ENCODE measurements at regions not wholly inside any gene's neighbourhood (a gene's known extent, or its start where the extent isn't known, plus 50 kb on each side); places are given as distances from the start of the nearest gene placed in this dataset.

- no peak for DNase-seq (ENCODE audit: low spot score)
Observed at GRCh38 chr1:116232989-116233514, 121.9 kb downstream of the MAB21L3 start.

- DNase-seq (ENCODE audit: low spot score), result no peak
Observed at GRCh38 chr1:116234429-116234828, 123.2 kb downstream of the MAB21L3 start.

DNA sequence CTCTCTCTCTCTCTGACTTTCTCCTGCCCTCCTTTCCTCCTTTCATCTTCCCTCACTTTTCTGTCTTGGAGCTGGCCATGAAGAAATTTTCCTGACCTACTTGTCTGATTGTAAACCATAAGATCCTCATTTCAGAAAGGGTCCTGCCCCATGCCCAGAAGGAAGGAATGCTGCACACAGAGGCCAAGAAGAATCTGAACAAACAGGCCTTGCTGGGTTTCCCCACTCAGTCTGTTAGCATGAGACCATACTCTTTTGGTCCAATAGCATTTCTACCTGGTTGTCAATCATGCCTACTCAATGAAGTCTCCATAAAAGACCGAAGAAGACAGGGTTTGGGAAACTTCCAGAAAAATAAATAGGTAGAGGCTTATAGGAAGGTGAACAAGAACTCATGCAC is 128.7 kb downstream of the MAB21L3 start:
- no peak for DNase-seq (ENCODE audit: low spot score)

DNA sequence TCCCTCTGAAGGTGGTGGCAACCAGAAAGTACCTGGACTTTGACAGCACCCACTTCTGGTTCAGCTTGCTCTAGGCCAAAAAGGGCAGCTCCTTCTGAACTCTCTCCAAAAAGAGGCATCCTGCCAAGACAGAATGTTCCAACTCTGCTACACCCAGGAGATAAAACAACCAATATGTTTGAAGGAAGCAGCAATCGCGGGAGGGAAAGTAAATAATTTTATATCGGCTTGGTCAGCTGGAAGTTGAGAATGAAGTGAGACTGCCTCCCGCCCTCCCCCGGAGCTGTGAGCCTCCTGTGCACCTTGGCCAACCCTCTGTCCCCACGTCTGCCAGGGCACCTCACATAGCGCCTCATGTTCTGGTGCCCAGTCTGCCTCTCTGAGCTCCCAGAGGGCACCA is 130.3 kb upstream of the ATP1A1 start:
- no peak for DNase-seq (ENCODE audit: low spot score)

GRCh38 chr1:116243333-116244054 is 129.6 kb upstream of the ATP1A1 start:
- DNase-seq (ENCODE audit: low spot score), result no peak

DNA sequence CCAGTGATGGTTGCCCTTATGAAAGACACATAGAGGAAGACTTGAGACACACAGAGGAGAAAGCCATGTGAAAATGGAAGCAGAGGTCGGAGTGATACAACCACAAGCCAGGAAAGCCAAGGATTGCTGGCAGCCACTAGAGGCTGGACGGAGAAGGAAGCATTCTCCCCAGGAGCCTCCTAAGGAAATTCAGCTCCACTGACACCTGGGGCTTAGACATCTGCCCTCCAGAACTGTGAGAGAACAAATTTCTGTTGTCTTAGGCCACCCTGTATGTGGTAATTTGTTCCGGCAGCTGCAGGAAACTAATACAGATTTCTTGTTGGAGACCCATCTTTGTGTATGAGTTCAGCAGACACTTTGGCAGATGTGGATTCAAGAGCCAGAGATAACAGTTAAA is 126.9 kb upstream of the ATP1A1 start:
- DNase-seq (ENCODE audit: low spot score), result no peak

DNA sequence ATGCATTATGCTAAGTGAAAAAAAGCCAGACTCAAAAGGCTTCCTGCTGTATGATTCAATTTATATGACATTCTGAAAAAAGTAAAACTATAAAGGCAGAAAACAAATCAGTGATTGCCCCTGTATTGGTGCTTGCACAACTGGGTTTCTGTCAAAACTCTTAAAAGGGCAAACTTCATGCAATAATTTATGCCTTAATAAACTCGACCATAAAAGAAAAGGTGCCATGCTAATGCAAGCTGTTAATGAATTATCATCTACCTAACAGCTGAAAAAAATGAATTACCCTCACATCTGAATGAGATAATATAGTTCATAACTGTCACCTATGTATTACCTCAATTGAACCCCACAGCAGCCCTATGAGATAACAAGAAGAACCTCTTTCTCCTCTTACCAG is 120.8 kb upstream of the ATP1A1 start:
- no peak for DNase-seq (ENCODE audit: low spot score)

DNA sequence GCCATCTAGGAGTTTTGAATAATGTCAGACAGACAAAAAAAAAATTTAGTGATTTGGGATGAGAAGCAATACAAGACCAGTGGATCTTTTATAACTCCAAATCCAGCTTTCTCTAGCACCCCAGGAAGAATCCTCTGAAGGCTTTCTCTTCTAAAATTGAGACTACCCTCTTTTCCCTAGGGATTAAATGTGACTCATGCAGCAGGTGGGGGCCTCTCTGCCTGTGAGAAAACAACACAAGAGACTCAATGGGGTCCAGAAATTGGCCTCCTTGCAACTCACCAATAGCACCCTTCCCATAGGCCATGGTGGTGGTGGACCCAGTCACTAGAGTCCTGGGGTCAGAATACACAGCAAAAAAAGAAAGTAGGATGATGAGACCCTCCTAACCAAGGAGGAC is 120.3 kb upstream of the ATP1A1 start:
- no peak for DNase-seq (ENCODE audit: low spot score)

GRCh38 chr1:116253566-116254382 is 119.3 kb upstream of the ATP1A1 start:
- no peak for DNase-seq (ENCODE audit: low spot score)

GRCh38 chr1:116254776-116255175 is 118.3 kb upstream of the ATP1A1 start:
- no peak for DNase-seq (ENCODE audit: low spot score)

- no peak for DNase-seq (ENCODE audit: low spot score)
Observed at GRCh38 chr1:116255486-116256285, 117.4 kb upstream of the ATP1A1 start.

DNA sequence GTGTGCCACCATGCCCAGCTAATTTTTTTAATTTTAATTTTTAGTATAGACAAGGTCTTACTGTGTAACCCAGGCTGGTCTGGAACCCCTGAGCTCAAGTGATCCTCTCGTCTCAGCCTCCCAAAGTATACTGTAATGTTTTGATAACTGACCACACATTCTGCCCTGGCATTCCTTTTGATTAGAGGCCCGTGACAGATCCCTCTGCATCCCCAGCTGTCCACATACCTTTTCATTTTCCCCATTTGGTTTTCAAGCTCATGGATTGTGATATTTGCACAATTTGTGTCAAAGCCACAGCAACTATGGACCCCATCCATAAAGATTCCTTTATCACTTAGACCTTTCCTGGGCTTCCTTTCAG is 116.8 kb upstream of the ATP1A1 start:
- no peak for DNase-seq (ENCODE audit: low spot score)

DNA sequence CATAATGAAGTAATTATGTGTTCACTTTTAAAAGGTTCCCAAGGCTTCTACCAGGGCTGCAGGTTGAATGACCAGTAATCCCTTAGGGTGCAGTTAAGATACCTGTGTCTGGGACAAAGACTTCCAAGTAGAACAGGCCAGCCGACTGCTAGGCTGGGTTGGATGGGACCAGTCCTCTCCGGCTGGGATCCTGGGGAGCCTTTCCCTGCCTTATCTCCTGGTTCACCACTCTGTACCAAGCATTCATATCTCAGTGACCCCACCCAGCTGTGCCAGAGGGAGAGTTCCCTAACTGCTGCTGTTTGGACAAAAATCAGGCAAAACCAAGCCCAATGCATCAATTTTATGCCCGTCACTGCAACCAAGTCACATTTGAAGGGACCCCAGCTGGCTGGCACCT is 116.2 kb upstream of the ATP1A1 start:
- DNase-seq (ENCODE audit: low spot score), result no peak

DNA sequence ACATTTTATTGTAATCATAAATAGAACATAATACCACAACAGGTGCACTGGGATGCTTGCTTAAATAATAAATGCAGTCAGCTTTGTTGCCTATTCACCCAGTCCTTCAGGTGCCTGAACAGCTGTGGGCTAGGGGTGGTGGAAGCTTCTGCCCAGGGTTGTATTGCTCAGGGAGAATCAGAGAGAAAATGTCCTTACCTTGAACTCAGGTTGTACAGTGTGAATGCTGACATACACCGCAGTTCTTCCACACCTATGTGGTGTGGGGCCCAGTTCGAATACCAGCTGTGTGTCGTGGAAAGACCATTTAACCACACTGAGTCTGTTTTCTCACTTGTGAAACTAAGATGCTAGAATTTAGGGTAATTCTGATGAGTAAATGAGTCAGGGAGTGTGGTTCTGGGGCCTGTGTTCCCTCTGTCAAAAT is 115.7 kb upstream of the ATP1A1 start:
- no peak for DNase-seq (ENCODE audit: low spot score)

DNA sequence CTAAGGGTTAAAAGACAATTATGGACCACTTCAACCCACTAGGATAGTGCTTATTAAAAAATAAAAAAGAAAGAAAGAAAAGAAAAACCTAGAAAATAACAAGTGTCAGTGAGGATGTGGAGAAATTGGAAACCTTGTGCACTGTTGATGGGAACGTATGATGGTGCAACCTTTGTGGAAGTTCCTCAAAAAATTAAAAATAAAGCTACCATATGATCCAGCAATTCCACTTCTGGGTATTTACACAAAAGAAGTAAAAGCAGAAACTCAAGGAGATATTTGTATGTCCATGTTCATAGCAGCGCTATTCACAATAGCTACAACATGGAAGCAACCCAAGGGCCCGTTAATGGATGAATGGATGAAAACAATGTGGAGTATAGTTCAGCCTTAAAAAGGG is 115.2 kb upstream of the ATP1A1 start:
- DNase-seq (ENCODE audit: low spot score), result no peak

GRCh38 chr1:116258668-116259419 is 114.2 kb upstream of the ATP1A1 start:
- no peak for DNase-seq (ENCODE audit: low spot score)

DNA sequence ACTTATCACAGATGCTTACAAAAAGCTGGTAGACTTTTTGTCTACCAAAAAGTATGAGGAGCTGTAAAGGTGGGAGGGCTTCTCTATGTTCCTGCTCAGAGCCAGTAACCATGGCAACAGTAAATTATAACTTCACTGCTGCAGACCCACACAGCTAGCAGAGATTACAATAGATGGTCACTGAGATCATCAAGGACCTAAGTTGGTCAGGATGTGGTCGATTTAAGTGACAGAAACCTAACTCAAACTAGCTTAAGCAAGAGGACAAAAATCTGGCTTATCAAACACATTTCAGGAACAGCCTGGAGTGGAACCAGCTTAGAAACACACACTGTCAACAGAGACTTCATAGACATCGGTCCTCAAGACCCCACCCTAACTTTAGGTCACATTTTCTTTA is 113.4 kb upstream of the ATP1A1 start:
- DNase-seq (ENCODE audit: low spot score), result no peak

- no peak for DNase-seq (ENCODE audit: low spot score)
Observed at GRCh38 chr1:116260115-116260514, 112.9 kb upstream of the ATP1A1 start.

DNA sequence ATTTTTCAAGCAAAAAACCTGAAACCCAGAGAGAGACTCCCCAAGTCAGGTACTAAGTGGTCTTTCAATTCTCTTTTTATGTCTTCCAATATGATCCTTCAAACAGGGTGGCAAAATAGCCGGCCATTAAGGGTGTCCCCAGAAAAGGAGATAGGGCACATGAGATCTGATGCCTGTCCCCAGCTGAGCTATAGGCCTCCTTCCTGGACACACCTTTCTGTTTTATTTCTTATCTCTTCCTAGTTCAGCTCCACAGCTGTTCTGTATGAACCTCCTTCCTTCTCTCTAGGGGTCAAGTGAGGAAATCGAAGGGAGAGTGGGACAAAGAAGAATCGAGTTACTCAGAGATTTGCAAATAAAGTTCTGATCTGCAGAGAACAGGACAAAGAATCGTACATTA is 112.4 kb upstream of the ATP1A1 start:
- no peak for DNase-seq (ENCODE audit: low spot score)

GRCh38 chr1:116261227-116261626 is 111.8 kb upstream of the ATP1A1 start:
- DNase-seq (ENCODE audit: low spot score), result no peak

DNA sequence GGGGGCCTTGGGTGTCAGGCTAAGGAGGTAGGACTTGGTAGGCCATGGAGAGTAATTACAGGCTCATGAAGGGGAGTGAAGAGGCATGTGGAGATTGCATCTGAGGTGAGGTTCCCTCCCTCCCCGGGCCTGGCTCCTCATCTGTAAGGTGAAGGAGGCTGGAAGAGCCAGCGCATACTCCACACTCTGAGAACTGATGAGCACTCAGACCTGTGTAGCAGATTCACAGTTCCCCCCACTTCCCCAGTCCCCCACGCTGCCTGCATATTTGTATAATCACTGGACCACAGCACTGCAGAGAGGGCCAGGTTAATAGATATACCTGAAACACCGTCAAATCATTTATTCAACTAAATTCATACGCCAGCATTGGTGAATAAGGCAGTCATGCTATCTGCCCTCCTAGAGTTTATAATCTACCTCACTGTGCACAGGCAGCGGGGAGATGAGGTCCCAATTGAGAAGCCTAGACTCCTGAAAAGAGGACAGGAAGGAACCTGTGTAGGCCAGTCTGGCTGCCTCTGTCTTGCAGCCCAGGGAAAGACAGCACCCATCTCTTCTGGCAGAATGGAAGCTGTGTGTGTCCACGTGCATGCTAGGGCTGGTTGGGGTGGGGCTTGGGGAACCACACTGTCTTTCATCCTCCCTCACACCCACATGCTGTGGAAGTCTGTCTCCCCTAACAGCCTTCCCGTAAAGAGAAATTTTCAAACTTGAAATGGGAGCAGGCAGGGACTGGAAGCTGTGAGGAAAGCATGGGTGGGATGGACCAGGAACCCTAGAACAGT is 110.6 kb upstream of the ATP1A1 start:
- DNase-seq (ENCODE audit: low spot score), result no peak

All from hematopoietic multipotent progenitor cell treated with erythropoietin and hydrocortisone succinate and interleukin-3 and kit ligand, for 15 days (in vitro differentiated cells).